ENCODE measurements at regions not wholly inside any gene's neighbourhood (a gene's known extent, or its start where the extent isn't known, plus 50 kb on each side); places are given as distances from the start of the nearest gene placed in this dataset.

DNA sequence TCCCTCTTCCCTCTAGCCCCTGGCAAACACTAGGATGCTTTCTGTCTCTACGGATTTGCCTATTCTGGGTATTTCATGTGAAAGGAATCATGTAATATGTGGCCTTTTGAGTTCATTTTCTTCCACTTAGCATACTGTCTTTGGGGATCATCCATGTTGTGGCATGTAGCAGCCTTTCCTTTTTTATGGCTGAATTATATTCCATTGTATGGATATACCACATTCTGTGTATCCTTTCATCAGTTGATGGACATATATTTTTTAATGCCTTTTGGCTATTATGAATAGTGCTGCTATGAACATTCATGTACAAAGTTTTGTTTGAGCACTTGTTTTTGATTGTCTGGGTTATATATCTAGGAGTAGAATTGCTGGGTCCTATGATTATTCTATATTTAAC, 258.4 kb upstream of the CSF3R start:
- TF ChIP-seq, protein P1, sequence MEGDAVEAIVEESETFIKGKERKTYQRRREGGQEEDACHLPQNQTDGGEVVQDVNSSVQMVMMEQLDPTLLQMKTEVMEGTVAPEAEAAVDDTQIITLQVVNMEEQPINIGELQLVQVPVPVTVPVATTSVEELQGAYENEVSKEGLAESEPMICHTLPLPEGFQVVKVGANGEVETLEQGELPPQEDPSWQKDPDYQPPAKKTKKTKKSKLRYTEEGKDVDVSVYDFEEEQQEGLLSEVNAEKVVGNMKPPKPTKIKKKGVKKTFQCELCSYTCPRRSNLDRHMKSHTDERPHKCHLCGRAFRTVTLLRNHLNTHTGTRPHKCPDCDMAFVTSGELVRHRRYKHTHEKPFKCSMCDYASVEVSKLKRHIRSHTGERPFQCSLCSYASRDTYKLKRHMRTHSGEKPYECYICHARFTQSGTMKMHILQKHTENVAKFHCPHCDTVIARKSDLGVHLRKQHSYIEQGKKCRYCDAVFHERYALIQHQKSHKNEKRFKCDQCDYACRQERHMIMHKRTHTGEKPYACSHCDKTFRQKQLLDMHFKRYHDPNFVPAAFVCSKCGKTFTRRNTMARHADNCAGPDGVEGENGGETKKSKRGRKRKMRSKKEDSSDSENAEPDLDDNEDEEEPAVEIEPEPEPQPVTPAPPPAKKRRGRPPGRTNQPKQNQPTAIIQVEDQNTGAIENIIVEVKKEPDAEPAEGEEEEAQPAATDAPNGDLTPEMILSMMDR (IDR thresholded peaks at IDR 0.05; ENCODE audit: low read depth, low read length, missing input control), result no peak
- TF ChIP-seq SP1 (IDR thresholded peaks at IDR 0.05) (no peak), YY1 (IDR thresholded peaks at IDR 0.05) (no peak), GABPA (IDR thresholded peaks at IDR 0.05 in 1 of 2, conservative IDR thresholded peaks at IDR 0.05 in 1 of 2) (no peak), TAF1 (conservative IDR thresholded peaks at IDR 0.05) (no peak), RAD21 (IDR thresholded peaks at IDR 0.05) (no peak), HNF4A (conservative IDR thresholded peaks at IDR 0.05) (no peak)
- TF ChIP-seq, protein P2, sequence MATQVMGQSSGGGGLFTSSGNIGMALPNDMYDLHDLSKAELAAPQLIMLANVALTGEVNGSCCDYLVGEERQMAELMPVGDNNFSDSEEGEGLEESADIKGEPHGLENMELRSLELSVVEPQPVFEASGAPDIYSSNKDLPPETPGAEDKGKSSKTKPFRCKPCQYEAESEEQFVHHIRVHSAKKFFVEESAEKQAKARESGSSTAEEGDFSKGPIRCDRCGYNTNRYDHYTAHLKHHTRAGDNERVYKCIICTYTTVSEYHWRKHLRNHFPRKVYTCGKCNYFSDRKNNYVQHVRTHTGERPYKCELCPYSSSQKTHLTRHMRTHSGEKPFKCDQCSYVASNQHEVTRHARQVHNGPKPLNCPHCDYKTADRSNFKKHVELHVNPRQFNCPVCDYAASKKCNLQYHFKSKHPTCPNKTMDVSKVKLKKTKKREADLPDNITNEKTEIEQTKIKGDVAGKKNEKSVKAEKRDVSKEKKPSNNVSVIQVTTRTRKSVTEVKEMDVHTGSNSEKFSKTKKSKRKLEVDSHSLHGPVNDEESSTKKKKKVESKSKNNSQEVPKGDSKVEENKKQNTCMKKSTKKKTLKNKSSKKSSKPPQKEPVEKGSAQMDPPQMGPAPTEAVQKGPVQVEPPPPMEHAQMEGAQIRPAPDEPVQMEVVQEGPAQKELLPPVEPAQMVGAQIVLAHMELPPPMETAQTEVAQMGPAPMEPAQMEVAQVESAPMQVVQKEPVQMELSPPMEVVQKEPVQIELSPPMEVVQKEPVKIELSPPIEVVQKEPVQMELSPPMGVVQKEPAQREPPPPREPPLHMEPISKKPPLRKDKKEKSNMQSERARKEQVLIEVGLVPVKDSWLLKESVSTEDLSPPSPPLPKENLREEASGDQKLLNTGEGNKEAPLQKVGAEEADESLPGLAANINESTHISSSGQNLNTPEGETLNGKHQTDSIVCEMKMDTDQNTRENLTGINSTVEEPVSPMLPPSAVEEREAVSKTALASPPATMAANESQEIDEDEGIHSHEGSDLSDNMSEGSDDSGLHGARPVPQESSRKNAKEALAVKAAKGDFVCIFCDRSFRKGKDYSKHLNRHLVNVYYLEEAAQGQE (IDR thresholded peaks at IDR 0.05), result no peak
- TF ChIP-seq, protein P3, sequence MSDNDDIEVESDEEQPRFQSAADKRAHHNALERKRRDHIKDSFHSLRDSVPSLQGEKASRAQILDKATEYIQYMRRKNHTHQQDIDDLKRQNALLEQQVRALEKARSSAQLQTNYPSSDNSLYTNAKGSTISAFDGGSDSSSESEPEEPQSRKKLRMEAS (IDR thresholded peaks at IDR 0.05), result no peak
- TF ChIP-seq, protein P4, sequence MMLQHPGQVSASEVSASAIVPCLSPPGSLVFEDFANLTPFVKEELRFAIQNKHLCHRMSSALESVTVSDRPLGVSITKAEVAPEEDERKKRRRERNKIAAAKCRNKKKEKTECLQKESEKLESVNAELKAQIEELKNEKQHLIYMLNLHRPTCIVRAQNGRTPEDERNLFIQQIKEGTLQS (IDR thresholded peaks at IDR 0.05), result no peak
- TF ChIP-seq, protein P5, sequence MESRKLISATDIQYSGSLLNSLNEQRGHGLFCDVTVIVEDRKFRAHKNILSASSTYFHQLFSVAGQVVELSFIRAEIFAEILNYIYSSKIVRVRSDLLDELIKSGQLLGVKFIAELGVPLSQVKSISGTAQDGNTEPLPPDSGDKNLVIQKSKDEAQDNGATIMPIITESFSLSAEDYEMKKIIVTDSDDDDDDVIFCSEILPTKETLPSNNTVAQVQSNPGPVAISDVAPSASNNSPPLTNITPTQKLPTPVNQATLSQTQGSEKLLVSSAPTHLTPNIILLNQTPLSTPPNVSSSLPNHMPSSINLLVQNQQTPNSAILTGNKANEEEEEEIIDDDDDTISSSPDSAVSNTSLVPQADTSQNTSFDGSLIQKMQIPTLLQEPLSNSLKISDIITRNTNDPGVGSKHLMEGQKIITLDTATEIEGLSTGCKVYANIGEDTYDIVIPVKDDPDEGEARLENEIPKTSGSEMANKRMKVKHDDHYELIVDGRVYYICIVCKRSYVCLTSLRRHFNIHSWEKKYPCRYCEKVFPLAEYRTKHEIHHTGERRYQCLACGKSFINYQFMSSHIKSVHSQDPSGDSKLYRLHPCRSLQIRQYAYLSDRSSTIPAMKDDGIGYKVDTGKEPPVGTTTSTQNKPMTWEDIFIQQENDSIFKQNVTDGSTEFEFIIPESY (IDR thresholded peaks at IDR 0.05), result no peak

All from liver (tissue), 3 donors.